ENCODE measurements at regions not wholly inside any gene's neighbourhood (a gene's known extent, or its start where the extent isn't known, plus 50 kb on each side); places are given as distances from the start of the nearest gene placed in this dataset.

DNA sequence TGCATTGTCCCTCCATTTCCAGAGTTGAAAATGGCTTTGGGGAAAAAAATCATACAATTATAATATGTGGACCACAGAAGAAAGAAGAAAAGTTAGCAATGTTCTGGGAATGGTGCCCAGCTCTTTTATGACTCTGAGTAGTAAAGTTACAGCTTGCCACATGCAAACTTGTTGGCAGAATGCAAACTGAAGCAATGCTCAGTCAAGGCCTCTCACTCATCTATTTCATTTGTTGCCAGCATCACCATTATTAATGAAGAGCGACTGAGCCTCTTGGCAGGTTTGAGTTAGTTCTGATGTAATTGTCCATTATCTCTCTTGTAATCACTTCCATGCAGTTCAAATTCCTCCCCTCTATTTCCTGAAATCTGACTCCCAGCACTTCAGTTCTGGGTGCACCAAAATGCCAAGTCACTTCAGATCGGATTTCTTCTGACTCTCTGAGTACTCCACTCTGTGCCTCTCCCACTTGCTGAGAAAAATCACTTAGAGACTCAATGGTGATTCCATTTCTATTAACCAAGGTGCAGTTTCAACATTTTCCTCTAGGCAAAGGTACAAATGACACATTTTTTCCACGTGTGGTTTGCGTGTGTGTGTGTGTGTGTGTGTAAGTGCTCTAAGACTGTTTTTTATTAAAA, 154.4 kb upstream of the STMND1 start:
- TF ChIP-seq, protein P1, sequence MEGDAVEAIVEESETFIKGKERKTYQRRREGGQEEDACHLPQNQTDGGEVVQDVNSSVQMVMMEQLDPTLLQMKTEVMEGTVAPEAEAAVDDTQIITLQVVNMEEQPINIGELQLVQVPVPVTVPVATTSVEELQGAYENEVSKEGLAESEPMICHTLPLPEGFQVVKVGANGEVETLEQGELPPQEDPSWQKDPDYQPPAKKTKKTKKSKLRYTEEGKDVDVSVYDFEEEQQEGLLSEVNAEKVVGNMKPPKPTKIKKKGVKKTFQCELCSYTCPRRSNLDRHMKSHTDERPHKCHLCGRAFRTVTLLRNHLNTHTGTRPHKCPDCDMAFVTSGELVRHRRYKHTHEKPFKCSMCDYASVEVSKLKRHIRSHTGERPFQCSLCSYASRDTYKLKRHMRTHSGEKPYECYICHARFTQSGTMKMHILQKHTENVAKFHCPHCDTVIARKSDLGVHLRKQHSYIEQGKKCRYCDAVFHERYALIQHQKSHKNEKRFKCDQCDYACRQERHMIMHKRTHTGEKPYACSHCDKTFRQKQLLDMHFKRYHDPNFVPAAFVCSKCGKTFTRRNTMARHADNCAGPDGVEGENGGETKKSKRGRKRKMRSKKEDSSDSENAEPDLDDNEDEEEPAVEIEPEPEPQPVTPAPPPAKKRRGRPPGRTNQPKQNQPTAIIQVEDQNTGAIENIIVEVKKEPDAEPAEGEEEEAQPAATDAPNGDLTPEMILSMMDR (conservative IDR thresholded peaks at IDR 0.05; ENCODE audit: control insufficient read depth, insufficient read depth, low read depth, low read length) = no peak
- no peak overlapping the region for H3K4me3 ChIP-seq (ENCODE audit: control insufficient read depth, low read depth, low read length)
- peak; percentile 98 for DNase-seq (ENCODE audit: low read depth)

DNA sequence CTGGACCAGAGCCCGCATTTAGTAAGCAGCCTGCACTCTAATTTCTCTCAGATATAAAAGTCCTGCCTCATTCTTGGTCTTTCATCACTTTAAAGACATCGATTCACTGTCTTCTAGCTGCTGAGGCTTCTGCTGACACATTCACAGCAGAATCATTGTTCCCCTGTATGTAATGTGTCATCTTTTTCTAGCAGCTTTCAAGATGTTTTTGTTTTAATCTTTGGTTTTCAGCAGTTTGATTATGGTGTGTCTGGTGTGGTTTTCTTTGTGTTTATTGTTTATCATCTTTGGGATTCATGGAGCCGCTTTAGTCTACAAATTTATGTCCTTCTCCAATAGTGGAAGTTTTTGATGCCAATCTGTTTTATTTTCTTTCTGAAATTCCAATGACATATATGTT, 157.3 kb upstream of the STMND1 start:
- H3K4me3 ChIP-seq (ENCODE audit: control insufficient read depth, low read depth, low read length) = no peak overlapping the region
- DNase-seq (ENCODE audit: low read depth) = peak; percentile 51
- TF ChIP-seq, protein P1 (conservative IDR thresholded peaks at IDR 0.05; ENCODE audit: control insufficient read depth, insufficient read depth, low read depth, low read length) = no peak

DNA sequence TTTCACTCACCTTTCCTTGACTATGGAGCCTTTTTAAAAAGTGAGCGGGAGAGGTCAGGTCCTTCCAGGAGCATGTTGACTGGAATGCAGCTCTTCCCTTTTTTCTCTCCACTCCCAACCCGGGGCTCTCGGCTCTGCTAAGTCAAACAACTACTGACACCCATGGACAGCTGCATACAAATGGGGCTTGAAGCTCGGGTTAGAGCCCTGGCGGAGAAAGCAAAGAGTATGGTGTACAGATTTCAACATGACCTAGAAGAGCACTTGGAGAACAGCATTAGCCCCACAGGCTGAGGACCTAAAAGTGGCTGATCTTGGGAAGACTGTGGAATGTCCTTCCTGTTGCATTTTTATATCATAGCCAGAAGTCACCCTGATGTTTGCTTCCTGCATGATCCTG, 162.0 kb upstream of the STMND1 start:
- DNase-seq (ENCODE audit: low read depth) = no peak
- TF ChIP-seq, protein P1 (conservative IDR thresholded peaks at IDR 0.05; ENCODE audit: control insufficient read depth, insufficient read depth, low read depth, low read length) = no peak
- no peak overlapping the region for H3K4me3 ChIP-seq (ENCODE audit: control insufficient read depth, low read depth, low read length)

DNA sequence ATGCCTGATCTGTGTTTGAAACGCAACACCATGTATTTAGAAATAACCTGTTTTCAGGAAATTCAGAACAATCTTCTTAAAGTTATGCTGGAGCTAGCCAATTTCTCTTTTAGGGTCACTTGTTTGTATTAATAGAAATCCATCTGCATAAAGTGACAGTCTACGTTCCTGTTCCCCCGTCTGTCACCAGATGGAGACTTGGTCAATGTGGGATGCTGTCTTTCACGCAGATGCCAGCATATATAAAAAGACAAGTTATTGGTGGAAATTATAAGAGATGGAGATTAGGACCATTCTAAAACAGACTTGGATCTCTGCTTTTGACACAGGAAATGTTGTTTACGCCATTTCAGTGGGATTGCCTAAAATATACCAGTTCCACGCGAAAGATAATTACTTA, 162.5 kb upstream of the STMND1 start:
- no peak for DNase-seq (ENCODE audit: low read depth)
- no peak overlapping the region for H3K4me3 ChIP-seq (ENCODE audit: control insufficient read depth, low read depth, low read length)
- TF ChIP-seq, protein P1 (conservative IDR thresholded peaks at IDR 0.05; ENCODE audit: control insufficient read depth, insufficient read depth, low read depth, low read length) = no peak

DNA sequence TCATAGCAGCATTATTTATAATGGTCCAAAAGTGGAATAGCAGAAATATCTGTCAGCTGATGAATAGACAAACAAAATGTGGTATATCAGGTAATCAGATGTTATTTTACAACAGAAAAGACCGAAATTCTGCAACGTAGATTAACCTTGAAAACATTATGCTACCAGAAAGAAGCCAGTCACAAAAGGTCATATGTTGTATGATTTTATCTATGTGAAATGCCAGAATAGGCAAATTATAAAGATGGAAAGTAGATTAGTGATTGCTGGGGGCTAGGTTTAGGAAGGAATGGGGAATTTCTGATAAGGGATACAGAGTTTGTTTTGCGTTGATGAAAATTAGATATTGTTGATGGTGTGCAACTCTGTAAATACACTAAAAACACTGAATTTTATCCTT, 165.0 kb upstream of the STMND1 start:
- TF ChIP-seq, protein P1 (conservative IDR thresholded peaks at IDR 0.05; ENCODE audit: control insufficient read depth, insufficient read depth, low read depth, low read length) = no peak
- no peak overlapping the region for H3K4me3 ChIP-seq (ENCODE audit: control insufficient read depth, low read depth, low read length)
- DNase-seq (ENCODE audit: low read depth) = no peak

DNA sequence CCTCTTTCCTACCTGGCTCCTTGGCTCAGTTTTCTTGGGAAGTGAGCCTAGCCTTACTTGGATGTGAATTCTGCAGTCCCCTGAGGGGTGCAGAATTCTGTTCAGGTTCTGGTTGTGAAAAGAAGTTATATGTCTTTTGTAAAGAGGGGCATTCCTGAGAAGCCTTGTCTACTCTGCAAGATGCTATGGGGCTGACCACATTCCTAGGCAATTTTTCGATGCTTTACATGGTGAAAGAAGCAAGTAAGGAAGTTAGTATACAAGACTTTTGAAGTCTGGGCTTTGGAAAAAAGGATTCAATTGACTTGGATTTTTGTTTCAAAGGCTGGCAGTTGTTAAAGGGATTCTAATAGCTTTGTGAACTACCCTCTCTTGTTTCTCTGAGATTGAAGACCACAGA, 167.9 kb upstream of the STMND1 start:
- no peak for DNase-seq (ENCODE audit: low read depth)
- TF ChIP-seq, protein P1 (conservative IDR thresholded peaks at IDR 0.05; ENCODE audit: control insufficient read depth, insufficient read depth, low read depth, low read length) = no peak
- no peak overlapping the region for H3K4me3 ChIP-seq (ENCODE audit: control insufficient read depth, low read depth, low read length)

DNA sequence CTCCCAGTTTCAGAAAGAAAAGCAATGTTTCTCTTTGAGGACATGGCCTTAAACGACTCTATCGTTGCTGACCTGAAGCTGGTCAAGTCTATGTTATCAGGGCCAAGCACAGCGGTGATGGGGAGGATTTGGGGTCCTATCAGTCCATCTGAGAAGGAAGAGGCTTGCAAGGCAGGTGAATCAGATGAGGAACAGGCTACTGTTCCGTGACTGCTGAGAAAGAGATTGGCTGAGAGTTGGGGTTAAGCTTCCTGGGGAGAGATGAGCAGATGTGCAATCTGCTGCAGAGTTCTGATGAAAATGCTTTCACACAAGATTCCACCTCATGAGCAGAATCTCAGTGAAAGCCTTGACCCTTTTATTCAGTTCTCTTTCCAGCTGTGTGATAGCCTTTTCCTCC, 168.3 kb upstream of the STMND1 start:
- TF ChIP-seq, protein P1 (conservative IDR thresholded peaks at IDR 0.05; ENCODE audit: control insufficient read depth, insufficient read depth, low read depth, low read length) = no peak
- no peak overlapping the region for H3K4me3 ChIP-seq (ENCODE audit: control insufficient read depth, low read depth, low read length)
- DNase-seq (ENCODE audit: low read depth) = no peak

Data from fibroblast of mammary gland (primary cell).